SK-N-SH treated with all-trans-retinoic acid at 6 μM for 48 hours (cell line): ENCODE measurements at regions not wholly inside any gene's neighbourhood (a gene's known extent, or its start where the extent isn't known, plus 50 kb on each side); places are given as distances from the start of the nearest gene placed in this dataset.

Source experiments
- BACH2 ChIP-seq: fragments of 250-450 bp; sonication (Bioruptor Pico); IDR thresholded peaks from 2 replicates; pipeline ENCODE4 v1.9.0; 2021; ENCODE audit warnings: mild to moderate bottlenecking, borderline replicate concordance
- CREB5 ChIP-seq: fragments of 250-450 bp; sonication (Bioruptor Pico); IDR thresholded peaks from 2 replicates; pipeline ENCODE4 v1.5.1; 2020; ENCODE audit warnings: low read depth, mild to moderate bottlenecking, moderate library complexity
- CSDC2 ChIP-seq: fragments of 250-450 bp; sonication (Bioruptor Pico); IDR thresholded peaks from 2 replicates; pipeline ENCODE4 v1.5.0; 2020; ENCODE audit warnings: mild to moderate bottlenecking, moderate library complexity
- ESRRG ChIP-seq: fragments of 250-450 bp; sonication (Bioruptor Pico); IDR thresholded peaks from 2 replicates; pipeline ENCODE4 v1.6.1; 2021; ENCODE audit warnings: mild to moderate bottlenecking
- PATZ1 ChIP-seq: fragments of 250-450 bp; sonication (Bioruptor Pico); IDR thresholded peaks from 2 replicates; pipeline ENCODE4 v1.8.0; 2020; ENCODE audit warnings: mild to moderate bottlenecking, moderate library complexity, borderline replicate concordance
- POU6F1 ChIP-seq: fragments of 250-450 bp; sonication (Bioruptor Pico); IDR thresholded peaks from 2 replicates; pipeline ENCODE4 v1.8.0; 2021; ENCODE audit warnings: low read depth, mild to moderate bottlenecking, moderate library complexity, borderline replicate concordance
- RARB ChIP-seq: fragments of 250-450 bp; sonication (Bioruptor Pico); IDR thresholded peaks from 2 replicates; pipeline ENCODE4 v1.8.0; 2021; ENCODE audit warnings: mild to moderate bottlenecking, moderate library complexity
- SNAI2 ChIP-seq: fragments of 250-450 bp; sonication (Bioruptor Pico); IDR thresholded peaks from 2 replicates; pipeline ENCODE4 v1.5.0; 2020; ENCODE audit warnings: mild to moderate bottlenecking, moderate library complexity
- TCF4 ChIP-seq: fragments of 250-450 bp; sonication (Bioruptor Pico); IDR thresholded peaks from 2 replicates; pipeline ENCODE4 v1.8.0; 2021; ENCODE audit warnings: mild to moderate bottlenecking, moderate library complexity, borderline replicate concordance
- TOX ChIP-seq: fragments of 250-450 bp; sonication (Bioruptor Pico); IDR thresholded peaks from 2 replicates; pipeline ENCODE4 v1.8.0; 2021; ENCODE audit warnings: mild to moderate bottlenecking, moderate library complexity, borderline replicate concordance
- TSHZ2 ChIP-seq: fragments of 250-450 bp; sonication (Bioruptor Pico); IDR thresholded peaks from 2 replicates; pipeline ENCODE4 v1.5.0; 2020; ENCODE audit warnings: mild to moderate bottlenecking, moderate library complexity
- ZFP3 ChIP-seq: fragments of 250-450 bp; sonication (Bioruptor Pico); IDR thresholded peaks from 2 replicates; pipeline ENCODE4 v1.5.0; 2020; ENCODE audit warnings: mild to moderate bottlenecking, moderate library complexity

- TF ChIP-seq ZFP3 (CRISPR knock-in tag), result no peak
- TF ChIP-seq PATZ1 (CRISPR knock-in tag), result no peak
- no peak for TF ChIP-seq SNAI2
- no peak for TF ChIP-seq CREB5 (CRISPR knock-in tag)
- TF ChIP-seq POU6F1, result no peak
- TF ChIP-seq TSHZ2 (CRISPR knock-in tag), result no peak
- TF ChIP-seq BACH2 (CRISPR knock-in tag), result no peak
- no peak for TF ChIP-seq CSDC2 (CRISPR knock-in tag)
- TF ChIP-seq TOX (CRISPR knock-in tag), result no peak
- no peak for TF ChIP-seq ESRRG (CRISPR knock-in tag)
- TF ChIP-seq RARB, result no peak
- no peak for TF ChIP-seq TCF4 (CRISPR knock-in tag)
Observed at GRCh38 chr6:151675746-151676459, 131.6 kb upstream of the ESR1 start.
